SK-N-SH (cell line): ENCODE measurements at regions not wholly inside any gene's neighbourhood (a gene's known extent, or its start where the extent isn't known, plus 50 kb on each side); places are given as distances from the start of the nearest gene placed in this dataset.
A peak's percentile ranks its signal among the peaks of the same experiment; 100 is the strongest.

Experiments used
- CTCF ChIA-PET: fragments of 300-600, 350-600 bp; formaldehyde crosslinking; extraction: SDS; loops from one replicate; lab custom pipeline; 2021; lab: Yijun Ruan, JAX
- POLR2A ChIA-PET: fragments of 350-600 bp; sonication (Branson Sonifier 250); formaldehyde crosslinking; extraction: SDS; loops from one replicate; lab custom pipeline; 2020; ENCODE audit warnings: antibody characterized with exemption, inconsistent platforms; lab: Yijun Ruan, JAX
- DNase-seq: peaks from one replicate; pipeline ENCODE4 v3.0.0; 2012
- H2AFZ ChIP-seq: fragments of 200-600 bp; sonication (generic); 2 replicates; pipeline ENCODE4 v1.8.1; 2016; ENCODE audit warnings: antibody characterized with exemption, mild to moderate bottlenecking, low read depth
- H3F3A ChIP-seq: fragments of 200-600 bp; sonication (generic); replicated peaks from 2 replicates; pipeline ENCODE3; 2016; ENCODE audit warnings: antibody characterized with exemption, mild to moderate bottlenecking; ENCODE audit not compliant: insufficient read depth
- H3K27ac ChIP-seq, 2 experiments: fragments of 200-500 bp in 1 of 2; fragments of 200-600 bp in 1 of 2; sonication (Bioruptor generic) in 1 of 2; sonication (generic), shearing (Covaris generic) in 1 of 2; 2 replicates each; pipeline versions ENCODE4 v1.5.1 to v1.6.1; 2014 to 2016; ENCODE audit warnings: low read depth in 2 of 2, inconsistent platforms in 1 of 2, low read length in 1 of 2, mild to moderate bottlenecking in 1 of 2, mixed read lengths in 1 of 2
- H3K27me3 ChIP-seq: fragments of 200-600 bp; sonication (generic), shearing (Covaris generic); 2 replicates; pipeline ENCODE4 v1.6.1; 2016; ENCODE audit warnings: mixed run types; ENCODE audit not compliant: insufficient read depth
- H3K36me3 ChIP-seq, 2 experiments: fragments of 200-500 bp in 1 of 2; fragments of 200-600 bp in 1 of 2; sonication (Bioruptor generic) in 1 of 2; sonication (generic) in 1 of 2; replicated peaks in 1 of 2; 2 replicates each; pipeline versions ENCODE3 to v1.5.1; 2014 to 2016; ENCODE audit warnings: low read length in 1 of 2, mild to moderate bottlenecking in 1 of 2; ENCODE audit not compliant: insufficient read depth in 2 of 2, control insufficient read depth in 1 of 2
- H3K4me1 ChIP-seq, 2 experiments: fragments of 200-500 bp in 1 of 2; fragments of 200-600 bp in 1 of 2; sonication (Bioruptor generic) in 1 of 2; sonication (generic), shearing (Covaris generic) in 1 of 2; 2 replicates each; pipeline versions ENCODE4 v1.5.1 to v1.6.1; 2014 to 2016; ENCODE audit warnings: low read depth in 1 of 2, low read length in 1 of 2, mixed run types in 1 of 2; ENCODE audit not compliant: insufficient read depth in 2 of 2, control insufficient read depth in 1 of 2
- H3K4me2 ChIP-seq: fragments of 200-600 bp; sonication (generic), shearing (Covaris generic); 2 replicates; pipeline ENCODE4 v1.6.1; 2017; ENCODE audit warnings: mixed run types
- H3K4me3 ChIP-seq, 2 experiments: fragments of 200-500 bp in 1 of 2; fragments of 200-600 bp in 1 of 2; sonication (Bioruptor generic) in 1 of 2; sonication (generic), shearing (Covaris generic) in 1 of 2; 2 replicates each; pipeline versions ENCODE4 v1.5.1 to v1.8.1; 2014 to 2016; ENCODE audit warnings: low read depth in 2 of 2, inconsistent platforms in 1 of 2, low read length in 1 of 2, mild to moderate bottlenecking in 1 of 2, mixed read lengths in 1 of 2, moderate library complexity in 1 of 2
- H3K79me2 ChIP-seq: fragments of 200-600 bp; sonication (generic); 2 replicates; pipeline ENCODE4 v1.8.1; 2017; ENCODE audit warnings: mild to moderate bottlenecking; ENCODE audit not compliant: insufficient read depth
- H3K9ac ChIP-seq: fragments of 200-600 bp; sonication (generic); 2 replicates; pipeline ENCODE4 v1.6.1; 2017; ENCODE audit warnings: mixed run types
- H3K9me2 ChIP-seq: fragments of 200-600 bp; sonication (generic); 2 replicates; pipeline ENCODE4 v1.6.1; 2017; ENCODE audit warnings: mixed run types
- H3K9me3 ChIP-seq: fragments of 200-600 bp; sonication (generic); 2 replicates; pipeline ENCODE4 v1.6.1; 2017; ENCODE audit warnings: mixed run types, mild to moderate bottlenecking, moderate library complexity
- H4K20me1 ChIP-seq: fragments of 200-600 bp; sonication (generic); 2 replicates; pipeline ENCODE4 v1.6.1; 2017; ENCODE audit warnings: mild to moderate bottlenecking, mixed run types; ENCODE audit not compliant: insufficient read depth
- ELF1 ChIP-seq: IDR thresholded peaks from 2 replicates; pipeline ENCODE4 v1.4.0; 2012
- FOXJ3 ChIP-seq: sonication (generic); formaldehyde crosslinking; IDR thresholded peaks from 2 replicates; pipeline ENCODE4 v1.5.1; 2020; ENCODE audit warnings: mild to moderate bottlenecking, missing genetic modification reagents
- FOXM1 ChIP-seq: IDR thresholded peaks from 2 replicates; pipeline ENCODE4 v1.4.0; 2012; ENCODE audit warnings: low read depth, mild to moderate bottlenecking
- GABPA ChIP-seq: IDR thresholded peaks from 2 replicates; pipeline ENCODE4 v1.4.0; 2012; ENCODE audit warnings: low read depth, mild to moderate bottlenecking
- GATA2 ChIP-seq: sonication (generic); formaldehyde crosslinking; IDR thresholded peaks from 2 replicates; pipeline ENCODE4 v1.5.0; 2020; ENCODE audit warnings: mild to moderate bottlenecking, missing genetic modification reagents
- JUND ChIP-seq: IDR thresholded peaks from 2 replicates; pipeline ENCODE4 v1.4.0; 2012
- NFIC ChIP-seq: IDR thresholded peaks from 2 replicates; pipeline ENCODE4 v1.4.0; 2012; ENCODE audit warnings: borderline replicate concordance
- NRF1 ChIP-seq: IDR thresholded peaks from 2 replicates; pipeline ENCODE4 v1.6.1; 2012; ENCODE audit warnings: low read depth, mild to moderate bottlenecking, low read length
- RAD21 ChIP-seq: IDR thresholded peaks from 2 replicates; pipeline ENCODE4 v1.6.1; 2012; ENCODE audit warnings: mild to moderate bottlenecking, low read length
- RCOR1 ChIP-seq: fragments of 150-350 bp; IDR thresholded peaks from 2 replicates; pipeline ENCODE4 v1.6.1; 2017; ENCODE audit warnings: antibody characterized with exemption, low read length
- RFX5 ChIP-seq: IDR thresholded peaks from 2 replicates; pipeline ENCODE4 v1.6.1; 2012; ENCODE audit warnings: mild to moderate bottlenecking, improper control_type of control experiment, low read length
- RXRA ChIP-seq: IDR thresholded peaks from 2 replicates; pipeline ENCODE4 v1.4.0; 2012; ENCODE audit warnings: low read depth, mild to moderate bottlenecking, borderline replicate concordance
- SMC3 ChIP-seq: IDR thresholded peaks from 2 replicates; pipeline ENCODE4 v1.6.1; 2012; ENCODE audit warnings: low read depth, low read length, improper control_type of control experiment
- TAF1 ChIP-seq: IDR thresholded peaks from 2 replicates; pipeline ENCODE4 v1.6.1; 2012; ENCODE audit warnings: low read depth, mild to moderate bottlenecking, low read length, moderate library complexity, borderline replicate concordance
- TCF12 ChIP-seq: IDR thresholded peaks from 2 replicates; pipeline ENCODE4 v1.4.0; 2012
- YY1 ChIP-seq: IDR thresholded peaks from 2 replicates; pipeline ENCODE4 v1.4.0; 2012; ENCODE audit warnings: low read depth, mild to moderate bottlenecking
- WGBS: methylation state at CpG from one replicate; pipeline ENCODE4 v1.1.6; 2017; ENCODE audit warnings: low lambda C conversion rate; 5-methylcytosine and 5-hydroxymethylcytosine counted together
- TF ChIP-seq, protein P1 (sequence below): fragments of 200-600 bp; sonication (generic); IDR thresholded peaks from 2 replicates; pipeline ENCODE4 v1.6.1; 2017; ENCODE audit warnings: antibody characterized with exemption, mild to moderate bottlenecking, moderate library complexity
- TF ChIP-seq, protein P2 (sequence below): fragments of 150-350 bp; IDR thresholded peaks from 2 replicates; pipeline ENCODE4 v1.6.1; 2017; ENCODE audit warnings: antibody characterized with exemption, low read length, low read depth, borderline replicate concordance
- TF ChIP-seq, protein P3 (sequence below): IDR thresholded peaks from 2 replicates; pipeline ENCODE4 v1.4.0; 2012; ENCODE audit warnings: low read depth, borderline replicate concordance

DNA sequence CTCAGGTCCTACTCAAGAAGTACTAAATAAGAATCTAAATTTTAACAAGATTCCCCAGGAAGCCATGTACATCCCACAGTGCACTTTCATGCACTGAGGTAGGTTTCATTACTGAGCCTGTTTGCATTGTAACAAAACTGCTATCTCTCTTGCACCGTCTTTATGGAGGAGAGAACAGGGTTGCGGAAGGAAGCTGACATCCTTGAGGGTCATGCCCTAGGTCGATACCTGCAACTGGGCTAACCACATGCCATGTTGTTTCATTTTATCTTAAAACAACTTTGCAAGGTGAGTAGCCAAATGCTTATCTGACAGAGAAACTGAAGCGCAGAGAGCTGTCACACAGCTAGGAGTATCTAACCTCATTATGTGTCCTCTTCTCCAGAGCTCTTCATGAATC is 656.3 kb upstream of the TENM4 start:
- no peak for DNase-seq
- no peaks in the 10 kb centered on the region for H3K36me3 ChIP-seq
- H3K79me2 ChIP-seq = no peaks in the 10 kb centered on the region
- H3K27me3 ChIP-seq = no peaks in the 10 kb centered on the region
- peaks cover 6% of the 10 kb centered on the region for H3F3A ChIP-seq
- H3K4me1 ChIP-seq = peaks cover 0 to 15% of the 10 kb centered on the region in 2 experiments; a peak in 1 of 4 replicates
- POLR2A ChIA-PET = no interaction called here
- no peaks in the 10 kb centered on the region for H3K9me3 ChIP-seq
- peak overlapping the region; percentile 40; the same call in 1 of the 2 replicates for H3K4me2 ChIP-seq
- no peaks in the 10 kb centered on the region for H4K20me1 ChIP-seq
- CTCF ChIA-PET = interaction anchor here (0.7 kb wide), 1 partner anchor 10 kb away, joined by 3 read pairs; no protein-coding TSS in a partner anchor
- no peaks in the 10 kb centered on the region for H3K9me2 ChIP-seq
- 75% methylated on average over 4 of the region's 4 CpGs for WGBS
- H3K4me3 ChIP-seq = no peak overlapping the region
- peak overlapping the region in 1 of 2 experiments; percentile 35; a peak in 1 of 4 replicates for H3K27ac ChIP-seq
- H2AFZ ChIP-seq = no peak overlapping the region
- TF ChIP-seq RFX5 = no peak
- no peak for TF ChIP-seq FOXM1
- no peak for TF ChIP-seq RCOR1
- TF ChIP-seq JUND = no peak
- TF ChIP-seq NRF1 = no peak
- TF ChIP-seq TAF1 = no peak
- TF ChIP-seq FOXJ3 = no peak
- no peak for TF ChIP-seq TCF12
- no peak for TF ChIP-seq SMC3
- TF ChIP-seq RAD21 = no peak
- no peak for TF ChIP-seq NFIC
- TF ChIP-seq, protein P1, sequence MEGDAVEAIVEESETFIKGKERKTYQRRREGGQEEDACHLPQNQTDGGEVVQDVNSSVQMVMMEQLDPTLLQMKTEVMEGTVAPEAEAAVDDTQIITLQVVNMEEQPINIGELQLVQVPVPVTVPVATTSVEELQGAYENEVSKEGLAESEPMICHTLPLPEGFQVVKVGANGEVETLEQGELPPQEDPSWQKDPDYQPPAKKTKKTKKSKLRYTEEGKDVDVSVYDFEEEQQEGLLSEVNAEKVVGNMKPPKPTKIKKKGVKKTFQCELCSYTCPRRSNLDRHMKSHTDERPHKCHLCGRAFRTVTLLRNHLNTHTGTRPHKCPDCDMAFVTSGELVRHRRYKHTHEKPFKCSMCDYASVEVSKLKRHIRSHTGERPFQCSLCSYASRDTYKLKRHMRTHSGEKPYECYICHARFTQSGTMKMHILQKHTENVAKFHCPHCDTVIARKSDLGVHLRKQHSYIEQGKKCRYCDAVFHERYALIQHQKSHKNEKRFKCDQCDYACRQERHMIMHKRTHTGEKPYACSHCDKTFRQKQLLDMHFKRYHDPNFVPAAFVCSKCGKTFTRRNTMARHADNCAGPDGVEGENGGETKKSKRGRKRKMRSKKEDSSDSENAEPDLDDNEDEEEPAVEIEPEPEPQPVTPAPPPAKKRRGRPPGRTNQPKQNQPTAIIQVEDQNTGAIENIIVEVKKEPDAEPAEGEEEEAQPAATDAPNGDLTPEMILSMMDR = no peak
- TF ChIP-seq GATA2 (CRISPR knock-in tag) = no peak
- TF ChIP-seq, protein P2, sequence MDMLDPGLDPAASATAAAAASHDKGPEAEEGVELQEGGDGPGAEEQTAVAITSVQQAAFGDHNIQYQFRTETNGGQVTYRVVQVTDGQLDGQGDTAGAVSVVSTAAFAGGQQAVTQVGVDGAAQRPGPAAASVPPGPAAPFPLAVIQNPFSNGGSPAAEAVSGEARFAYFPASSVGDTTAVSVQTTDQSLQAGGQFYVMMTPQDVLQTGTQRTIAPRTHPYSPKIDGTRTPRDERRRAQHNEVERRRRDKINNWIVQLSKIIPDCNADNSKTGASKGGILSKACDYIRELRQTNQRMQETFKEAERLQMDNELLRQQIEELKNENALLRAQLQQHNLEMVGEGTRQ = no peak
- no peak for TF ChIP-seq RXRA
- TF ChIP-seq, protein P3, sequence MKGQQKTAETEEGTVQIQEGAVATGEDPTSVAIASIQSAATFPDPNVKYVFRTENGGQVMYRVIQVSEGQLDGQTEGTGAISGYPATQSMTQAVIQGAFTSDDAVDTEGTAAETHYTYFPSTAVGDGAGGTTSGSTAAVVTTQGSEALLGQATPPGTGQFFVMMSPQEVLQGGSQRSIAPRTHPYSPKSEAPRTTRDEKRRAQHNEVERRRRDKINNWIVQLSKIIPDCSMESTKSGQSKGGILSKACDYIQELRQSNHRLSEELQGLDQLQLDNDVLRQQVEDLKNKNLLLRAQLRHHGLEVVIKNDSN = no peak
- TF ChIP-seq GABPA = no peak
- no peak for TF ChIP-seq YY1
- TF ChIP-seq ELF1 = no peak
- H3K9ac ChIP-seq = no peak overlapping the region
